Pancreas (tissue), 10 donors: ENCODE measurements at regions not wholly inside any gene's neighbourhood (a gene's known extent, or its start where the extent isn't known, plus 50 kb on each side); places are given as distances from the start of the nearest gene placed in this dataset.
"Not testable (repeated sequence)": the region's sequence is repeated elsewhere in the genome, so short reads cannot be mapped to it uniquely, and the experiment has no call there.

Experiments used
- ATAC-seq, 4 donors: fragments of 200-7000 bp; cut with Tn5 transposase; one replicate each; pipeline versions ENCODE4 v1.8.0 to v1.9.1; 2020; ENCODE audit warnings: mild to moderate bottlenecking in 4 of 4, moderate library complexity in 4 of 4
- DNase-seq, 6 donors: peaks; one replicate each; pipeline ENCODE4 v3.0.0-alpha.2; 2020
- FAIRE-seq: peaks from 2 replicates; lab custom pipeline; 2012; peaks lifted over from hg19 to GRCh38; lab: Jason Lieb, UNC
- H3K27ac ChIP-seq, 4 donors: fragments of 200-600 bp; sonication (generic); 1 replicate in 3 of 4; 2 replicates in 1 of 4; pipeline versions ENCODE4 v1.5.0 to v1.8.0; 2020
- H3K27me3 ChIP-seq, 4 donors: fragments of 200-600 bp; one replicate each; pipeline ENCODE4 v1.8.0; 2021
- H3K36me3 ChIP-seq, 3 donors: fragments of 200-600 bp; sonication (generic) in 1 of 3; one replicate each; pipeline versions ENCODE4 v1.5.0 to v1.8.0; 2020 to 2021
- H3K4me1 ChIP-seq, 3 donors: fragments of 200-600 bp; one replicate each; pipeline ENCODE4 v1.8.0; 2021
- H3K4me3 ChIP-seq, 4 donors: fragments of 200-600 bp; sonication (generic) in 2 of 4; one replicate each; pipeline versions ENCODE4 v1.5.0 to v1.8.0; 2020 to 2021
- H3K9me3 ChIP-seq, 4 donors: fragments of 200-600 bp; one replicate each; pipeline ENCODE4 v1.8.0; 2021
- CTCF ChIP-seq, 4 donors: fragments of 200-600 bp; sonication (generic) in 3 of 4; IDR thresholded peaks; one replicate each; pipeline versions ENCODE4 v1.5.0 to v1.8.0; 2021; ENCODE audit warnings: antibody characterized with exemption in 4 of 4
- WGBS, 2 donors: extraction: QIAGEN DNeasy Blood & Tissue Kit; methylation state at CpG; one replicate each; pipeline ENCODE4 v1.1.7; 2013; 5-methylcytosine and 5-hydroxymethylcytosine counted together
- intact Hi-C, 3 donors: fragments of 100-400 bp; cut with DNase I; formaldehyde crosslinking; loops; one replicate each; pipeline versions ENCODE4 v1.11.1 to v1.14.2; 2022
- donor health status: healthy with polysubstance abuse.
- donor health status: DM: no; HTN: no; CAD: no; lungs with moderate emphysema.
- donor health status: DM: no; HTN: no; CAD: no.
- donor health status: control.
- donor health status: control.
- donor health status: Bipolar disorder and iron deficiency.
- donor health status: DM: yes; HTN: yes; CAD: no.
- donor health status: DM: no; HTN: no; CAD: no.
- donor health status: DM: no; HTN: no; CAD: no.
- donor health status: DM: yes; HTN: yes; CAD: no.

DNA sequence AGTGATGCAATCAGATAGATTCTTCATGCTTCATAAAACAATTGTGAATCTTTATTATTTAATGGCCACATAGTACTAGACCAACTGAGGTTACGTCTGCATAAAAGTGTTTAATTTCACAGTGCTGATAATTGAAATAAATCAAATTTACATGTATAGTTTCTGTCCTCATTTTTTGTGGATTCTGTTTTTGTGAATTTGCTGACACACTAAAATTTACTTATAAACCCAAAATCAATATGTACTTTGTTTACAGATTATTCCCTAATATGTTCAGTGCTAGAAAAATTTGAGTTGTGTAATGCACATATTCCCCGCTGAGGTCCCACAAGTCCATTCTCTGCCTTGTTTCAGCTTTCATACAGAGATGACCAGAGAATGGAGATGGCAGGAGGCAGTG lies 759.8 kb downstream of the CENPC start:
- H3K36me3 ChIP-seq = no peaks in the 10 kb centered on the region
- intact Hi-C loops = no loop called here
- no peak overlapping the region for H3K4me3 ChIP-seq
- H3K27me3 ChIP-seq = no peaks in the 10 kb centered on the region
- H3K9me3 ChIP-seq = no peaks in the 10 kb centered on the region
- no peak for TF ChIP-seq CTCF (IDR thresholded peaks at IDR 0.05)
- H3K27ac ChIP-seq = no peak overlapping the region
- no peak for DNase-seq
- no peak for ATAC-seq
- no peak for FAIRE-seq
- H3K4me1 ChIP-seq = no peaks in the 10 kb centered on the region
- 80 to 83% methylated on average over 2 of the region's 2 CpGs for WGBS, 2 donors

DNA sequence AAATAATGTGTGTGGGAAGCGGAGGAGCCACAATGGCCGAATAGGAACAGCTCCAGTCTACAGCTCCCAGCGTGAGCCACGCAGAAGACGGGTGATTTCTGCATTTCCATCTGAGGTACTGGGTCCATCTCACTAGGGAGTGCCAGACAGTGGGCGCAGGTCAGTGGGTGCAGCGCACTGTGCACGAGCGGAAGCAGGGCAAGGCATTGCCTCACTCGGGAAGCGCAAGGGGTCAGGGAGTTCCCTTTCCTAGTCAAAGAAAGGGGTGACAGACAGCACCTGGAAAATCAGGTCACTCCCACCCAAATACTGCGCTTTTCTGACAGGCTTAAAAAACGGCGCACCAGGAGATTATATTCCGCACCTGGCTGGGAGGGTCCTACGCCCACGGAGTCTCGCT lies 762.6 kb downstream of the CENPC start:
- H3K4me3 ChIP-seq, DNase-seq, H3K36me3 ChIP-seq, ATAC-seq, FAIRE-seq, H3K9me3 ChIP-seq, H3K27ac ChIP-seq, H3K4me1 ChIP-seq, intact Hi-C loops, H3K27me3 ChIP-seq: not testable (repeated sequence)
- WGBS, 2 donors = 84 to 91% methylated on average over 18 of the region's 18 CpGs

- no peak for ATAC-seq
- intact Hi-C loops = no loop called here
- Histone ChIP-seq H3K4me1 (no peaks in the 10 kb centered on the region), H3K27ac (no peak overlapping the region), H3K9me3 (no peaks in the 10 kb centered on the region), H3K4me3 (no peak overlapping the region), H3K27me3 (no peaks in the 10 kb centered on the region), H3K36me3 (no peaks in the 10 kb centered on the region)
- TF ChIP-seq CTCF (IDR thresholded peaks at IDR 0.05) = no peak
- no peak for FAIRE-seq
- DNase-seq = no peak
- WGBS, 2 donors = 19 to 26% methylated on average over 2 of the region's 2 CpGs
These were observed 768.2 kb downstream of the CENPC start for GRCh38 chr4:66777097-66777496.

- FAIRE-seq (no peak), ATAC-seq (no peak), DNase-seq (no peak)
- H3K27me3 ChIP-seq = no peaks in the 10 kb centered on the region
- 28 to 36% methylated on average over 4 of the region's 4 CpGs for WGBS, 2 donors
- no peak for TF ChIP-seq CTCF (IDR thresholded peaks at IDR 0.05)
- H3K27ac ChIP-seq = no peak overlapping the region
- no peaks in the 10 kb centered on the region for H3K4me1 ChIP-seq
- no peak overlapping the region for H3K4me3 ChIP-seq
- H3K36me3 ChIP-seq = no peaks in the 10 kb centered on the region
- intact Hi-C loops = no loop called here
- no peaks in the 10 kb centered on the region for H3K9me3 ChIP-seq
These were observed 775.9 kb downstream of the CENPC start for GRCh38 chr4:66769441-66769840.

DNA sequence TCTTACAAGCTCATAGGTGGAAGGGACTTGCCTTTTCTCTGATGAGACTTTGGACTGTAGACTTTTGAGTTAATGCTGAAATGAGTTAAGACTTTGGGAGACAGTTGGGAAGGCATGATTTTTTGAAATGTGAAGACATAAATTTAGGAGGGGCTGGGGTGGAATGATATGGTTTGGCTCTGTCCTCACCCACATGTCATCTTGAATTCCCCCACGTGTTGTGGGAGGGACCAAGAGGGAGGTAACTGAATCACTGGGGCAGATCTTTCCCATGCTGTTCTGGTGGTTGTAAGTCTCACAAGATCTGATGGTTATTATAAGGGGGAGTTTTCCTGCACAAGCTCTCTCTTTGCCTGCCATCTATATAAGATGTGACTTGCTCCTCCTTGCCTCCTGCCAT lies 777.9 kb downstream of the CENPC start:
- 53 to 60% methylated on average over 1 of the region's 1 CpG for WGBS, 2 donors

More for the DNA sequence above, 777.9 kb downstream of the CENPC start:
- Histone ChIP-seq H3K4me1 (no peaks in the 10 kb centered on the region), H3K36me3 (no peaks in the 10 kb centered on the region), H3K27ac (no peak overlapping the region), H3K27me3 (no peaks in the 10 kb centered on the region), H3K4me3 (no peak overlapping the region), H3K9me3 (no peaks in the 10 kb centered on the region)
- DNase-seq (no peak), ATAC-seq (no peak), FAIRE-seq (no peak)
- TF ChIP-seq CTCF (IDR thresholded peaks at IDR 0.05) = no peak
- intact Hi-C loops = no loop called here
